H1 (cell line): ENCODE measurements at regions not wholly inside any gene's neighbourhood (a gene's known extent, or its start where the extent isn't known, plus 50 kb on each side); places are given as distances from the start of the nearest gene placed in this dataset.

Experiments
- CTCF ChIA-PET: fragments of 300-600 bp; sonication (Branson Sonifier 250); formaldehyde crosslinking; loops from one replicate; lab custom pipeline; 2021; ENCODE audit not compliant: partially characterized antibody; lab: Charles Lee
- POLR2A ChIA-PET: fragments of 300-600 bp; sonication (Branson Sonifier 250); formaldehyde crosslinking; loops from one replicate; lab custom pipeline; 2021; ENCODE audit warnings: inconsistent platforms; ENCODE audit not compliant: partially characterized antibody; lab: Charles Lee
- DNase-seq, 2 experiments: peaks; one replicate each; pipeline versions ENCODE4 v3.0.0 to v3.0.0-alpha.2; 2010 to 2022; ENCODE audit warnings: low spot score in 2 of 2, low read depth in 1 of 2, mixed read lengths in 1 of 2
- FAIRE-seq: peaks from 2 replicates; lab custom pipeline; 2011; peaks lifted over from hg19 to GRCh38; lab: Jason Lieb, UNC
- H2AFZ ChIP-seq: 2 replicates; pipeline ENCODE4 v1.8.1; 2012; ENCODE audit warnings: low read length, inconsistent platforms
- H2AK5ac ChIP-seq: 2 replicates; pipeline ENCODE4 v1.6.1; 2013; ENCODE audit warnings: low read depth, low read length
- H2BK120ac ChIP-seq: replicated peaks from 2 replicates; pipeline ENCODE3; 2013; ENCODE audit warnings: low read depth, low read length, inconsistent platforms
- H2BK12ac ChIP-seq: 2 replicates; pipeline ENCODE4 v1.6.1; 2013; ENCODE audit warnings: low read depth, low read length
- H2BK15ac ChIP-seq: 2 replicates; pipeline ENCODE4 v1.6.1; 2013; ENCODE audit warnings: low read length
- H2BK20ac ChIP-seq: 2 replicates; pipeline ENCODE4 v1.6.1; 2013; ENCODE audit warnings: low read length
- H2BK5ac ChIP-seq: 2 replicates; pipeline ENCODE4 v1.6.1; 2013; ENCODE audit warnings: low read depth, low read length
- H3K14ac ChIP-seq: 2 replicates; pipeline ENCODE4 v1.6.1; 2013; ENCODE audit warnings: inconsistent platforms; ENCODE audit not compliant: insufficient read length
- H3K18ac ChIP-seq: 2 replicates; pipeline ENCODE4 v1.6.1; 2013; ENCODE audit warnings: low read length; ENCODE audit errors: extremely low read depth
- H3K23ac ChIP-seq: 2 replicates; pipeline ENCODE4 v1.6.1; 2013; ENCODE audit warnings: inconsistent platforms; ENCODE audit not compliant: insufficient read length
- H3K23me2 ChIP-seq: 2 replicates; pipeline ENCODE4 v1.6.1; 2013; ENCODE audit warnings: low read depth, low read length
- H3K27ac ChIP-seq: 2 replicates; pipeline ENCODE4 v1.6.1; 2011; ENCODE audit warnings: low read depth, low read length, inconsistent platforms
- H3K27me3 ChIP-seq, 4 experiments: replicated peaks in 1 of 4; 1 replicate in 1 of 4; 2 replicates in 3 of 4; pipeline versions ENCODE4 v1.6.1 to v1.8.1; 2011 to 2013; ENCODE audit warnings: low read length in 3 of 4, mild to moderate bottlenecking in 3 of 4, inconsistent platforms in 2 of 4, mixed read lengths in 2 of 4, moderate library complexity in 1 of 4; ENCODE audit not compliant: control insufficient read depth in 3 of 4, insufficient read depth in 3 of 4; ENCODE audit errors: extremely low read depth in 1 of 4
- H3K36me3 ChIP-seq, 4 experiments: 2 replicates each; pipeline versions ENCODE4 v1.6.1 to v1.8.1; 2011 to 2013; ENCODE audit warnings: mild to moderate bottlenecking in 4 of 4, low read length in 3 of 4, moderate library complexity in 2 of 4, control low read depth in 1 of 4, inconsistent platforms in 1 of 4; ENCODE audit not compliant: insufficient read depth in 4 of 4, control insufficient read depth in 2 of 4
- H3K4ac ChIP-seq: replicated peaks from 2 replicates; pipeline ENCODE3; 2013; ENCODE audit warnings: low read length, low read depth, mixed read lengths, inconsistent platforms; ENCODE audit not compliant: insufficient read length
- H3K4me1 ChIP-seq, 4 experiments: replicated peaks in 1 of 4; 1 replicate in 1 of 4; 2 replicates in 3 of 4; pipeline versions ENCODE4 v1.6.1 to v1.8.1; 2011 to 2013; ENCODE audit warnings: low read length in 3 of 4, inconsistent platforms in 2 of 4, mixed read lengths in 1 of 4; ENCODE audit not compliant: insufficient read depth in 4 of 4, control insufficient read depth in 3 of 4
- H3K4me2 ChIP-seq, 2 experiments: 2 replicates each; pipeline versions ENCODE4 v1.6.1 to v1.8.1; 2011 to 2013; ENCODE audit warnings: low read depth in 2 of 2, low read length in 2 of 2, control low read depth in 1 of 2, inconsistent platforms in 1 of 2, mild to moderate bottlenecking in 1 of 2; ENCODE audit not compliant: insufficient read depth in 1 of 2
- H3K4me3 ChIP-seq, 4 experiments: fragments of 200-600, 300-600 bp in 1 of 4; sonication (generic), shearing (Covaris generic), sonication (Bioruptor Twin) in 1 of 4; 2 replicates each; pipeline versions ENCODE4 v1.5.1 to v1.8.1; 2011 to 2016; ENCODE audit warnings: low read length in 4 of 4, low read depth in 3 of 4, control low read depth in 2 of 4, inconsistent platforms in 2 of 4, mild to moderate bottlenecking in 2 of 4, mixed read lengths in 1 of 4, moderate library complexity in 1 of 4; ENCODE audit not compliant: insufficient read depth in 2 of 4; ENCODE audit errors: extremely low read depth in 1 of 4
- H3K56ac ChIP-seq: replicated peaks from 2 replicates; pipeline ENCODE3; 2013; ENCODE audit warnings: low read depth, mild to moderate bottlenecking, mixed read lengths, low read length, inconsistent platforms; ENCODE audit not compliant: insufficient read length
- H3K79me1 ChIP-seq: 2 replicates; pipeline ENCODE4 v1.6.1; 2013; ENCODE audit warnings: low read depth, low read length, control low read depth
- H3K79me2 ChIP-seq, 2 experiments: 2 replicates each; pipeline versions ENCODE4 v1.6.1 to v1.8.1; 2012 to 2013; ENCODE audit warnings: low read length in 2 of 2, mild to moderate bottlenecking in 2 of 2, inconsistent platforms in 1 of 2; ENCODE audit not compliant: insufficient read depth in 2 of 2, control insufficient read depth in 1 of 2
- H3K9ac ChIP-seq, 4 experiments: replicated peaks in 1 of 4; 1 replicate in 1 of 4; 2 replicates in 3 of 4; pipeline versions ENCODE4 v1.6.1 to v1.8.1; 2011 to 2013; ENCODE audit warnings: low read depth in 3 of 4, low read length in 3 of 4, control low read depth in 2 of 4, mild to moderate bottlenecking in 2 of 4, moderate library complexity in 2 of 4, inconsistent platforms in 1 of 4; ENCODE audit errors: extremely low read depth in 1 of 4
- H3K9me3 ChIP-seq, 2 experiments: 2 replicates each; pipeline versions ENCODE4 v1.6.1 to v1.8.1; 2012 to 2013; ENCODE audit warnings: mild to moderate bottlenecking in 2 of 2, moderate library complexity in 2 of 2, control low read depth in 1 of 2, inconsistent platforms in 1 of 2, low read depth in 1 of 2, low read length in 1 of 2, mixed read lengths in 1 of 2; ENCODE audit not compliant: insufficient read depth in 2 of 2
- H4K20me1 ChIP-seq, 2 experiments: replicated peaks in 1 of 2; 2 replicates each; pipeline versions ENCODE3 to v1.8.1; 2011 to 2013; ENCODE audit warnings: inconsistent platforms in 2 of 2, low read length in 2 of 2, mild to moderate bottlenecking in 1 of 2; ENCODE audit not compliant: insufficient read depth in 2 of 2, control insufficient read depth in 1 of 2
- H4K5ac ChIP-seq: 2 replicates; pipeline ENCODE4 v1.6.1; 2013; ENCODE audit warnings: low read length, low read depth, mixed read lengths, inconsistent platforms; ENCODE audit not compliant: insufficient read length
- H4K8ac ChIP-seq: 2 replicates; pipeline ENCODE4 v1.8.0; 2013; ENCODE audit warnings: mild to moderate bottlenecking, moderate library complexity, low read length, inconsistent platforms; ENCODE audit not compliant: insufficient read depth; ENCODE audit errors: extremely low read depth
- H4K91ac ChIP-seq: replicated peaks from 2 replicates; pipeline ENCODE3; 2013; ENCODE audit warnings: low read length, mixed read lengths, inconsistent platforms; ENCODE audit not compliant: insufficient read length
- EZH2 ChIP-seq: fragments of 200-600 bp; sonication (generic); IDR thresholded peaks from 2 replicates; pipeline ENCODE4 v1.7.1; 2012; ENCODE audit warnings: low read depth, mild to moderate bottlenecking, moderate library complexity, low read length, inconsistent platforms; ENCODE audit not compliant: severe bottlenecking
- GTF2F1 ChIP-seq: IDR thresholded peaks from 2 replicates; pipeline ENCODE4 v1.6.1; 2012; ENCODE audit warnings: low read depth, low read length, improper control_type of control experiment, borderline replicate concordance
- HDAC2 ChIP-seq, 2 experiments: fragments of 300-600 bp in 1 of 2; sonication (generic) in 1 of 2; IDR thresholded peaks; 2 replicates each; pipeline ENCODE4 v1.6.1; 2011 to 2012; ENCODE audit warnings: low read depth in 2 of 2, low read length in 2 of 2, mild to moderate bottlenecking in 2 of 2, moderate library complexity in 2 of 2, borderline replicate concordance in 1 of 2, inconsistent platforms in 1 of 2
- KDM1A ChIP-seq: fragments of 200-600, 300-600 bp; sonication (generic); IDR thresholded peaks from 2 replicates; pipeline ENCODE4 v1.7.1; 2016; ENCODE audit warnings: mild to moderate bottlenecking, low read length, borderline replicate concordance
- MAFK ChIP-seq: IDR thresholded peaks from 2 replicates; pipeline ENCODE4 v1.6.1; 2012; ENCODE audit warnings: low read depth, mild to moderate bottlenecking, improper control_type of control experiment, low read length
- NRF1 ChIP-seq: IDR thresholded peaks from 2 replicates; pipeline ENCODE4 v1.6.1; 2011; ENCODE audit warnings: mild to moderate bottlenecking, low read depth, low read length, improper control_type of control experiment
- RNF2 ChIP-seq: fragments of 200-900, 300-1000 bp; sonication (generic); IDR thresholded peaks from 2 replicates; pipeline ENCODE4 v1.7.1; 2016; ENCODE audit warnings: borderline replicate concordance, low read depth, mild to moderate bottlenecking, antibody characterized with exemption, low read length; ENCODE audit not compliant: poor library complexity, severe bottlenecking; ENCODE audit errors: missing control alignments
- SAP30 ChIP-seq: fragments of 300-600 bp; sonication (generic); IDR thresholded peaks from 2 replicates; pipeline ENCODE4 v1.7.1; 2012; ENCODE audit warnings: low read length, moderate library complexity, mild to moderate bottlenecking, inconsistent platforms; ENCODE audit not compliant: insufficient read depth, insufficient replicate concordance
- SP4 ChIP-seq: IDR thresholded peaks from 2 replicates; pipeline ENCODE4 v1.6.1; 2012; ENCODE audit warnings: low read length, inconsistent platforms
- TAF1 ChIP-seq: IDR thresholded peaks from 2 replicates; pipeline ENCODE4 v1.6.1; 2011; ENCODE audit warnings: mild to moderate bottlenecking, low read depth, low read length
- TAF7 ChIP-seq: optimal IDR thresholded peaks from 2 replicates; pipeline ENCODE3; 2011; ENCODE audit warnings: low read depth, mild to moderate bottlenecking, inconsistent platforms, low read length, moderate library complexity, borderline replicate concordance
- TCF12 ChIP-seq: IDR thresholded peaks from 2 replicates; pipeline ENCODE4 v1.6.1; 2011; ENCODE audit warnings: low read depth, mild to moderate bottlenecking, low read length
- WGBS, 2 experiments: shearing (Covaris generic) in 1 of 2; methylation state at CpG; one replicate each; pipeline versions ENCODE4 v1.1.6 to v1.1.7; 2013 to 2015; ENCODE audit warnings: low lambda C conversion rate in 2 of 2, mixed read lengths in 2 of 2, inconsistent platforms in 1 of 2, low coverage in 1 of 2, missing lambda C conversion rate in 1 of 2; ENCODE audit not compliant: insufficient replicate concordance in 2 of 2, insufficient coverage in 1 of 2, insufficient read length in 1 of 2; ENCODE audit errors: extremely low coverage in 1 of 2, missing lambda C conversion rate in 1 of 2; 5-methylcytosine and 5-hydroxymethylcytosine counted together
- TF ChIP-seq, protein P1 (sequence below): IDR thresholded peaks from 2 replicates; pipeline ENCODE4 v1.6.1; 2012; ENCODE audit warnings: low read length, inconsistent platforms

DNA sequence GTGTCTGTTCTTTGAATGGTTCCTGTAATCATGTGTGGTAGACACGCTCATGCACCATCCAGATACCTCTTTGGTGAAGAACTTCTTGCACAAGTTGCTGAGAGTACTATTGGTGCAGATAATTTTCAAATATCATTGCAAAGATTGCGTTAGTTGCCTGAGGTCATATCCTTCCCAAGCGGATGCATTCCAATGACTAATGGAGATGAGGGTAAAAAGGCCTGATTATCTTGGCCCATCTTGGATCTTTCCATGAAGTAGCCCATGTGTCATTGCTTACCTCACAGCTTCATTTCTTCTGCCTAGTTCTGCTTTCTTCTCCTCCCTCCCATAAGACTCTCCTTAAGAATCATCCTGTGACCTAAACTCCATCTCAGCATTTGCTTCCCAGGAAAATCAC, 384.9 kb upstream of the CNKSR2 start:
- Histone ChIP-seq H3K79me2 (no peaks in the 10 kb centered on the region), H3K4ac (no peak overlapping the region), H2AK5ac (no peak overlapping the region), H3K9me3 (no peaks in the 10 kb centered on the region), H2BK120ac (no peak overlapping the region), H2BK15ac (no peak overlapping the region), H3K4me1 (no peaks in the 10 kb centered on the region; a peak in 1 of 7 replicates), H2BK20ac (no peak overlapping the region), H2BK12ac (no peak overlapping the region), H2BK5ac (no peak overlapping the region), H3K4me2 (no peak overlapping the region), H3K18ac (no peak overlapping the region), H2AFZ (no peak overlapping the region), H4K20me1 (no peaks in the 10 kb centered on the region), H3K9ac (no peak overlapping the region), H3K14ac (no peak overlapping the region), H3K4me3 (no peak overlapping the region), H3K56ac (no peak overlapping the region), H3K23me2 (no peaks in the 10 kb centered on the region), H3K27ac (no peak overlapping the region), H4K91ac (no peak overlapping the region), H4K5ac (no peak overlapping the region), H4K8ac (no peak overlapping the region), H3K27me3 (no peaks in the 10 kb centered on the region), H3K23ac (no peak overlapping the region), H3K36me3 (no peaks in the 10 kb centered on the region), H3K79me1 (no peaks in the 10 kb centered on the region)
- no peak for FAIRE-seq
- CTCF ChIA-PET, result no interaction called here
- WGBS, 2 experiments, result 90% methylated on average over 3 of the region's 3 CpGs; no CpG with 5 or more reads in 1 of the 2 experiments
- no peak for DNase-seq
- POLR2A ChIA-PET, result no interaction called here
- no peak for TF ChIP-seq HDAC2 (IDR thresholded peaks at IDR 0.05; ENCODE audit: borderline replicate concordance in 1 of 2, low read depth in 2 of 2, low read length in 2 of 2)
- TF ChIP-seq SAP30, result no peak
- no peak for TF ChIP-seq GTF2F1
- no peak for TF ChIP-seq KDM1A
- TF ChIP-seq NRF1, result no peak
- TF ChIP-seq, protein P1, sequence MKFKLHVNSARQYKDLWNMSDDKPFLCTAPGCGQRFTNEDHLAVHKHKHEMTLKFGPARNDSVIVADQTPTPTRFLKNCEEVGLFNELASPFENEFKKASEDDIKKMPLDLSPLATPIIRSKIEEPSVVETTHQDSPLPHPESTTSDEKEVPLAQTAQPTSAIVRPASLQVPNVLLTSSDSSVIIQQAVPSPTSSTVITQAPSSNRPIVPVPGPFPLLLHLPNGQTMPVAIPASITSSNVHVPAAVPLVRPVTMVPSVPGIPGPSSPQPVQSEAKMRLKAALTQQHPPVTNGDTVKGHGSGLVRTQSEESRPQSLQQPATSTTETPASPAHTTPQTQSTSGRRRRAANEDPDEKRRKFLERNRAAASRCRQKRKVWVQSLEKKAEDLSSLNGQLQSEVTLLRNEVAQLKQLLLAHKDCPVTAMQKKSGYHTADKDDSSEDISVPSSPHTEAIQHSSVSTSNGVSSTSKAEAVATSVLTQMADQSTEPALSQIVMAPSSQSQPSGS, result no peak
- TF ChIP-seq TCF12, result no peak
- TF ChIP-seq TAF1, result no peak
- TF ChIP-seq RNF2, result no peak
- no peak for TF ChIP-seq EZH2
- no peak for TF ChIP-seq SP4
- TF ChIP-seq TAF7, result no peak
- TF ChIP-seq MAFK, result no peak
